Uterus (tissue), 2 donors: ENCODE measurements at regions not wholly inside any gene's neighbourhood (a gene's known extent, or its start where the extent isn't known, plus 50 kb on each side); places are given as distances from the start of the nearest gene placed in this dataset.

ENCODE experiments used
- CTCF ChIP-seq, 4 experiments: fragments of 200-600 bp in 2 of 4; fragments of 450-650 bp in 2 of 4; sonication (generic) in 2 of 4; IDR thresholded peaks; one replicate each; pipeline ENCODE4 v1.5.1; 2016 to 2019; ENCODE audit warnings: antibody characterized with exemption in 4 of 4, mild to moderate bottlenecking in 2 of 4, moderate library complexity in 1 of 4
- POLR2A ChIP-seq, 2 donors: fragments of 450-650 bp; IDR thresholded peaks; one replicate each; pipeline ENCODE4 v1.6.1; 2016; ENCODE audit warnings: antibody characterized with exemption in 2 of 2, mild to moderate bottlenecking in 1 of 2, moderate library complexity in 1 of 2

- TF ChIP-seq POLR2A (IDR thresholded peaks at IDR 0.05), result no peak
- TF ChIP-seq CTCF (IDR thresholded peaks at IDR 0.05), result no peak
Measured at GRCh38 chr5:63803165-63803564, 159.1 kb downstream of the HTR1A start.
